HG03196 (cell line): ENCODE measurements at regions not wholly inside any gene's neighbourhood (a gene's known extent, or its start where the extent isn't known, plus 50 kb on each side); places are given as distances from the start of the nearest gene placed in this dataset.
"Not testable (repeated sequence)": the region's sequence is repeated elsewhere in the genome, so short reads cannot be mapped to it uniquely, and the experiment has no call there.

ENCODE experiments used
- ATAC-seq: cut with Tn5 transposase; IDR thresholded peaks from one replicate; pipeline ENCODE4 v1.9.1; 2021; ENCODE audit not compliant: unreplicated experiment

- no peak for ATAC-seq
Observed at GRCh38 chr9:74125941-74126340, 371.2 kb upstream of the RORB start.

- ATAC-seq, result no peak
Observed at GRCh38 chr9:74132986-74133385, 364.1 kb upstream of the RORB start.

- ATAC-seq, result no peak
Observed at GRCh38 chr9:74133921-74134320, 363.2 kb upstream of the RORB start.

- no peak for ATAC-seq
Observed at GRCh38 chr9:74138182-74138581, 359.0 kb upstream of the RORB start.

- no peak for ATAC-seq
Observed at GRCh38 chr9:74140141-74140540, 357.0 kb upstream of the RORB start.

- ATAC-seq, result no peak
Observed at GRCh38 chr9:74147906-74148305, 349.2 kb upstream of the RORB start.

GRCh38 chr9:74172874-74173273 is 324.3 kb upstream of the RORB start:
- peak; percentile 98 for ATAC-seq

GRCh38 chr9:74173284-74173683 is 323.9 kb upstream of the RORB start:
- ATAC-seq, result no peak

- not testable (repeated sequence) for ATAC-seq
Observed at GRCh38 chr9:74197771-74198170, 299.4 kb upstream of the RORB start.

GRCh38 chr9:74205056-74205455 is 292.1 kb upstream of the RORB start:
- ATAC-seq, result no peak

- ATAC-seq, result no peak
Observed at GRCh38 chr9:74218385-74219063, 278.6 kb upstream of the RORB start.

GRCh38 chr9:74220327-74220726 is 276.8 kb upstream of the RORB start:
- ATAC-seq, result no peak

GRCh38 chr9:74236857-74237256 is 260.3 kb upstream of the RORB start:
- no peak for ATAC-seq

GRCh38 chr9:74245866-74246497 is 251.2 kb upstream of the RORB start:
- ATAC-seq, result no peak

GRCh38 chr9:74255489-74255984 is 241.6 kb upstream of the RORB start:
- ATAC-seq, result no peak

GRCh38 chr9:74275872-74276508 is 221.1 kb upstream of the RORB start:
- ATAC-seq, result no peak

GRCh38 chr9:74277532-74277931 is 219.6 kb upstream of the RORB start:
- peak; percentile 94 for ATAC-seq

GRCh38 chr9:74281674-74282073 is 215.5 kb upstream of the RORB start:
- ATAC-seq, result no peak

- no peak for ATAC-seq
Observed at GRCh38 chr9:74282526-74283253, 214.4 kb upstream of the RORB start.

- ATAC-seq, result no peak
Observed at GRCh38 chr9:74284581-74285450, 212.3 kb upstream of the RORB start.

GRCh38 chr9:74293479-74293878 is 203.7 kb upstream of the RORB start:
- ATAC-seq, result no peak
